Nucleus accumbens (tissue), 56 donors: ENCODE measurements at regions not wholly inside any gene's neighbourhood (a gene's known extent, or its start where the extent isn't known, plus 50 kb on each side); places are given as distances from the start of the nearest gene placed in this dataset.
"Not testable (repeated sequence)": the region's sequence is repeated elsewhere in the genome, so short reads cannot be mapped to it uniquely, and the experiment has no call there.

ENCODE experiments used
- DNase-seq, 56 donors: peaks; one replicate each; lab custom pipeline; 2025; lab: John Stamatoyannopoulos, UW

DNA sequence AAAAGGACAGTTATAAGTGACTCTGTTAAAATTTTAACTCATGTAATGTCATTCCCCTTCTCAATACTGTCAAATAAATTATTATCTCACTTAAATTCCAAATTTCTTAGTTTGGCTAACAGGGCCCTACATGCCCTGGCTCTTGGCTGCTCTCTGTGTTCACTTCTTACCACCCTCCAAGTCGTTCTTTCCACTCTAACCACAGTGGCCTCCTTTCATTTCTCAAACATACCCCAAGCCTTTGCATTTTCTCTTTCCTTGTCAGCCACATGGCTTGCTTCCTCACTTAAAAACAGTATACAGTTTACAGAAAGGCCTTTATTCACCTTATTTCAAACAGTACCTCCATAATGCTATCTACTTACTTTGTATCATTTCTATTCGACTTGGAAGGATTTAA is 737.1 kb upstream of the ZWINT start:
- DNase-seq: no peak

DNA sequence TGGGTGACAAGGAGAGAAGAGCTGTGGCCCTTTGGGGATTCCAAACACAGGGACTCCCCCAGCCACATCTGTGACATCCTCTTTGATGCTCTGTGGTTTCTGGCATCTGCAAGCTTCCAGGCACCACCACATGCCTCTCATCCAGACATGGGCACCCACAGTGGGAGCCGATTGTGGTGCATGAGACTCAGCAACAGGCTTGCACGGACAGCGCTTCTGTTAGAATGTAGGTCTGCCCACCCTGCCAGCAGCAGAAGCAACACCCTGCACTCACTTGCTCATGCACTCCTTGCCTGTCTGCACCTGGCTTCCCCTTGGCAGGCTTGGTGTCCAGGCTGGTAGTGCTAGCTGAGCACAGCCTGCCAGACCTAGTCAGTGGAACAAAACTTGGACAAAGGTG is 735.0 kb upstream of the ZWINT start:
- no peak for DNase-seq

DNA sequence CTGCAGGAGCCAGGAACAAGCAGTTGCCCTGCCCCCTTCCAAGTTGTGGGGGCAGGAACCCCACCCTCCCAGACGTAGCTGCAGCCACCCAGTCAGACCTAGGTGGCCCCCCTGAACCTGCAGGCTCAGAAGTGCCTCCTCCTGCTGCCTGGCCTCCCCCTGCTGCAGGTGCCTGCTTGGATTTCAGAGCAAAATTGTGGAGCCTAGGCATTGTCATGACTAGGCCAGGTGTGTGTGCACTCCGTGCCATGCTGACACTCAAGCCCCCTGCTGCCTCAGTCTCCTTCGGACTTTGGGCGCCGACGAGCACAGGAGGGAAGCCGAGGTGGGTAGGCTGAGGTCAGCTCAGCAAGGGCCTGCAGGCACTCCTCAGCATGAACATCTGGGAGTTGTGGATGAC is 733.9 kb upstream of the ZWINT start:
- DNase-seq: no peak

DNA sequence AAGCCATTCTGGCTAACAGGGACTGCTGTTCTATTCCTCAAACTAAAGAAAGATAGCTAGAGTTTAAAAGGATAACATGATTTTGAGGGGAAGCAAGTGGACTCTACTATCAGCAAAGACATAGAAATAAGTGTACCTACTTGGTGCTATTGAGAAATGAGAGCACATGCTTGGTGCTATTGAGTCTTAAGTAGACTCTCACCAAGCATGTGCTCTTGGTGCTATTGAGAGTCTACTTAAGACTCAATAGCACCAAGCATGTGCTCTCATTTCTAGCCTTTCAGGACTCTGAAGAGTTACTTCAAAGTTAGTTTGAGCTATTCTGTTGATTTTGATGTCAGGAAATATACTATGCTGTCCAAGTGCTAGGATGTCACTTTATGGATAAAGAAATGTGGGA is 733.0 kb upstream of the ZWINT start:
- DNase-seq: no peak

DNA sequence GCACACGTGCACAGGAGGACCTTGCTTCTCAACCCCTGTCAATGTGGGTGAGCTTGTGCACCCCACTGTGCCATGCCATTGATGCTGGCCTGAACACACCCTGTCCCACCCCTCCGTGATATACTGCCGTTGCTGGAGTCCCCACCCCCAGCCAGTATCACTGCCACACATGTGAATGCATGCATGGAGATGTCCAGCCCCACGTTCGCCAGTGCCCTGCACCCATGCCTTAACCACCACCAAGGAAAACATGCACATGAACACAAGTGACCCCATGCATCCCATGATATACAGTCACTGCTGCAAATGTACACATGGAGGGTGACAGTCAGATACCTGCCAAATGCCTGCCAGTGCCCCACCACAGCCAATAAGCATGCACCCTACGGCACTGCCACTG is 692.5 kb upstream of the ZWINT start:
- no peak for DNase-seq

DNA sequence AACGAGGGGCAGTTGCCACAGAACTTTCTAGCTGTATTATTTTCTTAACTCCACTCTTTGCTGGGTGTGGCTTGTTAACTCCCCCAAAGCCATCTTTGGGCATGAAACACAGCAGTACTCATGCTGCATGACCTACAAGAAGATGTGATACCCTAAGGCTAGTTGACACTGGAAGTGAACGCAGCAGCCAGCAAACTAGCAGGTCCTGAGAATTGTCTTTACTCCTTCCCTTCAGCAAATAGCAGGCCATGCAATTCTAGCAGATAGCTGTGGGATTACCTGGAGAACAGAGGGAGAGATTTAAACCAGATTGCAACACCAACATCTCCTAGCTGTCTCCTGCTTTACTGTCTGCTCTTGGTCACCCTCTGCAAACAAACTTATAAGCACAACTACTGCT is 688.0 kb upstream of the ZWINT start:
- DNase-seq: no peak

DNA sequence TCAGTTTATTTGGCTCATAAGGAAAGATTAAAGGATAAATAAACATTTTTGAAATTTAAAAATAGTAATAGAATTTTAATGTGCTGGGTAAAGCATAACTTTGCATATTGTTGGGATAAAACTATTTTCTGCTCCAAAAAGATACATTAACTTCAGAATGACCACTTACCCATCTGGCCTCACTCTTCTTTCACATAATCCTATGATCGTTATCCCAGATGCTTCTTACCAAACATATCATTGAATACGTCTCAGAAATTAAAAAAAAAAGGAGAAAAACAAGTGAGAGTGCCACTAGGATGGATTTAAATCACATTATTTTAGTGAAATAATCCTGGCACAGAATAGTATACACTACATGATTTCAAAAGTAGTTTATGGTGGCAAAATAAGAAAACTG is 677.5 kb upstream of the ZWINT start:
- no peak for DNase-seq

DNA sequence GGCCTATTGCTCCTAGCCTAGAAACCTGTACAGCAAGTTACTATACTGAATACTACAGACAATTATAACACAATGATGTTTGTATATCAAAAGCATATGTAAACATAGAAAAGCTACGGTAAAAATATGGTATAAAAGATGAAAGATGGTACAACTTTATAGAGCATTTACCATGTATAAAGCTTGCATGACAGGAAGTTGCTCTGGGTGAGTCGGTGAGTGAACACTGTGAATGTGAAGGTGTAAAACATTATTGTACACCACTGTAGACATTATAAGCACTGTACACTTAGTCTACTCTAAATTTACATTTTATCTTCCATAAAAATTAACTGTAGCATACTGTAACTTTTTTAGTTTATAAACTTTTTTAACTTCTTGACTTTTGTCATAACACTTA is 674.3 kb upstream of the ZWINT start:
- DNase-seq: no peak

DNA sequence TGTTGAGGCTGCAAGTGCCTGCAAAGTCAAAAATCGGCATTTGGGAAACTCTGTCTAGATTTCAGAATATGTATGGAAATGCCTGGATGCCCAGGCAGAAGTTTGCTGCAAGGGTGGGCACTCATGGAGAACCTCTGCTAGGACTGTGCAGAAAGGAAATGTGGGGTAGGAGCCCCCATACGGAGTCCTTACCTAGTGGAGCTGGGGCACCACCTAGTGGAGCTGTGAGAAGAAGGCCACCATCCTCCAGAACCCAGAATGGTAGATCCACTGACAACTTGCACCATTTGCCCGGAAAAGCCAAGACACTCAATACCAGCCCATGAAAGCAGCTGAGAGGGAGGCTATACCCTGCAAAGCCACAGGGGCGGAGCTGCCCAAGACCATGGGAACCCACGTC is 671.2 kb upstream of the ZWINT start:
- DNase-seq: not testable (repeated sequence)

DNA sequence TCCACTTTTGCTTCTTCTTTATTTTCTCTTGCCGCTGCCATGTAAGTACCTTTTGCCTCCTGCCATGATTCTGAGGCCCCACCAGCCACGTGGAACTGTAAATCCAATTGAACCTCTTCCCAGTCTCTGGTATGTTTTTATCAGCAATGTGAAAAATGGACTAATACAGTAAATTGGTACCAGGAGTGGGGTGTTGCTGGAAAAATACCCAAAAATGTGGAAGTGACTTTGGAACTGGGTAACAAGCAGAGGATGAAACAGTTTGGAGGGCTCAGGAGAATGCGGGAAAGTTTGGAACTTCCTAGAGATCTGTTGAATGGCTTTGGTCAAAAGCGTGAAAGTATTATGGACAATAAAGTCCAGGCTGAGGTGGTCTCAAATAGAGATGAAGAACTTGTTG is 670.3 kb upstream of the ZWINT start:
- no peak for DNase-seq

DNA sequence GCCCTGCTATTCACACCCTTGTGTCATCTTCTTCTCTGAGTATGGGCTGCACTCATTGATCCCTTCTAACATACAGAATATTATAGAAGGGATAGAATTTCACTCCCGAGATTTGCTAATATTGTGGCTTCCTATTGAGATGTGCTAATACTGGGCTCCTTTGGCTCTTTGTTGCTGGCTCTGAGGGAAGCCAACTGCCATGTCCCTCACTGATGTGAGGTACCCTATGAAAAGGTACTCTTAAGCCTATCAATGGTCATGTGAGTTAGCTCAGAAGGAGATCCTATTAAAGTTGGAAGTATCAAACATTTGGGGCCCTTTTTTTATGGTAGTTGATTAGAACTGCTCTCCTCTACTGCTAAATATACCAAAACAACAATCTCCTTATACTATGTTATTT is 665.2 kb upstream of the ZWINT start:
- no peak for DNase-seq

DNA sequence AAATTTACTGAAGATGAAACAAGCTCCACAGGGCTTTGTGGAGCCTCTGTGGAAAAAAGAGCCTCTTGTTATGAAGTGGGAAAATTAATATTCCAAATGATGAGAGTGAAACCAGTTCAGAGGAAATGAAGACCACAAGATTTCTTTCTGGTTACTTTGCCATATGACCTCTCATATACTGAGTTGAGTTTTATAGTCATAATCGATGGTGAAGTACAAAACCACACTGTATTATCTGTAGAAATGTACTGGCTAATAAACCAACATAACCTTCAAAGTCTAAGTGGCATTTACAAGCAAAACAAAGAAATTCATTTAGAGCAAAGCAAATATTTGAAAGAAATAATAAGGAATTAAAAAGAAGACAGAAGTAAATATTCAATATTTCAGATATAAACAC is 662.6 kb upstream of the ZWINT start:
- no peak for DNase-seq

DNA sequence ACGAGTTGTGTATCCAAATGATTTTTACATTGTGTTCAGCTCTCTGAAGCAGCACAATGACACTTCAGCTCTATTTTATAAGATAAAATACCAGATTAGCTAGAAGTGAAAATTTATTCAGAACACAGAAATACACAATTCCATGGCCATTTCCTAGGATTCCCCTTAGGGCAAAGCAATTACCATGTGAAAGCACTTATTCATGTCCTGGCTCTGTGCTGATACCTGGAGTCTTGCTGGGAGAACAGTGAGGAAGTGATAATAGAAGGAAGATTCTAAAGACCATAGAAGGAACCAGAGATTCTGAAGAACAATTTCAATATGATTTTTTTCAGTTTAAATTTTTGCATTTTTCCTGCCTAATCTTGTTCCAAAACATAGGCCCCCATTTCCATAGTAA is 657.4 kb upstream of the ZWINT start:
- no peak for DNase-seq

DNA sequence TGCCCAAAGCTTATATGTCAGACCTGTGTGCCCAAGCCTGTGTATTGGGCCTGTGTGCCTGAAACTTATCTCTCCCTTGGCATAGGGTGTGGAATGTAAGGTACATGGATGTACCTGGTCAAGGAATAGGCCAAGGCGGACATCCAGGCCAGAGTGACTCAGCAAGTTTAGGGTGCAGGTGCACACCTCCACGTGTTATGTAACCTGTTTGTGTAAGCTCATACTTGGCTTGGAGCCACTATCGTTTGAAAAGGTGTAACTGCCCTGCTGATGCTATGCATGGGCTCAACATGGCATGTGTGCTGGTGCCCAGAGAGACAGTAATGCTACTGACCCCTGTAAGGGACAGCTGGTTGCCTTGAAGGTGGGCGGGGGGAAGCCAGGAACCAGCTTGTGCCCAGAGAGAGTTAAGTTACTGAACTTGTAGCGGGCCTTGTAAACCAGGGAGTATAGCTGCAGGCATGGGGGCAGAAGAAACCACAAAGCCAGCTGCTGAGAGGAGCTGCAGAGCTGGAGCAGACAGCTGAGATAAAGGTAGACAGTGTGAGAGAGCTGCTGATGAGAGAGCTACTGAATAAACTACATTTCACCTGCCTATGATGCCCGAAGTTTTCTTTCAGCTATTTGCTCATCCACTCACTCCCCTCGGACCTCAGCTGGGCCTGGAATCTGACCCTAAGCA is 656.4 kb upstream of the ZWINT start:
- DNase-seq: no peak

DNA sequence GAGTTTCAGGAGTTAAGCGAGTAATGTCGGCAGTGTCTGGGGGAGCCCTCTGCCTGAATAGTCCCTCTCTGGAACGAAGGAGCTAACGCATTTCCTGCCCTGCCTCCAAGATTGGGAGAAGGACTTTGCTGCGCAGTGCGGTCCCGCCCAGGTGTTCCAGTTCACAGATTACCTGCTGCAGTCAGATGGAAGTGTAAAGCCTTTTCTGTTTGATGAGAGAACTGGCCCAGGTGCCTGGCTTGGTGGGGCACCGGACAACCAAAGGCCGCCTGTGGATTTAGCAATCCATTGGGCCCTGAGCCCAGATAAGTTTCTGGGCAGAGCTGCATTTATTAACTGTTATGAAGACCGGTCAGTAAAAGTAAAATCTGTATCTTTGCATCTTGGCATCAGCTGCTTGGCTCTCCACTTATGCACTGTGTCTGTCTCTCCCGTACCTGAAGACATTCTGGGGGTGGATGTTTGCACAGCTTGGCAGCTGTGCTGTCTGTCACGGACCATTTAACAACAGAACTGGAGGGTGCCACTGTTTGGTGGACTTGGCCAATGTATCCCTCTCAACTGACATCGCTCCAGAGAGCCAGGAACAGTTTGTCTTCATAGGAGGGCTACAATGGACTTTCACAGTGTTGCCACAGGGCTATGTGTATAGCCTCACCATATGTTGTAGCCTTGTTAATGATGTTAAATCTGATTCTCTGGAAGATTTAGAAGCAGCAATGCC is 654.7 kb upstream of the ZWINT start:
- DNase-seq: peak in 1 of 56 donors; percentile 1

DNA sequence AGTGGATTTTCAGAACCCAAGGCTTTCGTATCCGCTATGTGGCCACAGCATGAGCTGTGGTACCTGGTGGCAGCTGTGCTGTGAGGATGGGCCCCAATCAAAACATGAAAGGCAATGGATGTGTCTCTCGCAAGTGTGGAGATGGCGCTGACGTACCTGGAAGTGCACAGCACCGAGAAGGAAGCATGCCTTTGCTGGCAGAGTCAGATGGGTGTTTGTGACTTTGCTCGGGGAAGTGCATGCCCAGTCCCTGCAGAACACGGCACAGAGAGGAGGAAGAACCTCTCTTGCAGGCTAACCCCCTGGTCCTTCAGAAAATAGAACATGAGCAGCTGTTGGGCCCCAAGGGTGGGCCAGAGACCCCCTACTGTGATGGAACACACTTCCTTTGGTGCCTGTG is 654.1 kb upstream of the ZWINT start:
- no peak for DNase-seq

DNA sequence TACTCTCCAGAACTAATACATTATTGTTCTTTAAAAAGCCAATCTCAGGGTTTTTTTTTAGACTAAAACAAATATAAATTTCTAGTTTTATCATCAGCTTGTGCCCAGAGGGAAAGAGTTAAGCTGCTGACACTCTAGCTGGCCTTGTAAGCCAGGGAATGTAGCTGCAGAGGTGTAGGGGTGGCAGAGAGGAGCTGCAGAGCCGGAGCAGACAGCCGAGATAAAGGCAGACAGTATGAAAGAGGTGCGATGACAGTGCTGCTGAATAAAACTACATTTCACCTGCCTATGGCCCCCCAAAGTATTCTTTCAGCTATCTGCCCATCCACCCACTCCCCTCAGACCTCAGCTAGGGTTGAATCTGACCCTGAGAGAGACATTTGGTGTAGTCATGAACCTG is 653.7 kb upstream of the ZWINT start:
- no peak for DNase-seq

DNA sequence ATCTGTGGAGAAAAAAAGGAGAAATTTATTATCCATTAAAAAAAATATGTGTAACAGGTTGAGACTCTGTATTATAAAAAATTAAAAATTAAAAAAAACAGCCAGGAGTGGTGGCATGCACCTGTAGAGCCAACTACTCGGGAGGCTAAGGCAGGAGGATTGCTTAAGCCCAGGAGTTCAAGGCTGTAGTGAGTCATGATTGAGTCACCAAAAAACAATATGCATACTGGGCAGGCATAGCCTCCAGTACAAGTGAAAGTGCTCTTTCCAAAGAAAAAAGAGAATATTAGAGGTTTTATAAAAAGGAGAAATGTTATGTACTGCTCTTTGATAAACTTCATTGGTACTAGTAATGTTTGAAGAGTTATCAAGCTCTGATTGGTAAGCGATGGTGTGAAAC is 647.1 kb upstream of the ZWINT start:
- no peak for DNase-seq

DNA sequence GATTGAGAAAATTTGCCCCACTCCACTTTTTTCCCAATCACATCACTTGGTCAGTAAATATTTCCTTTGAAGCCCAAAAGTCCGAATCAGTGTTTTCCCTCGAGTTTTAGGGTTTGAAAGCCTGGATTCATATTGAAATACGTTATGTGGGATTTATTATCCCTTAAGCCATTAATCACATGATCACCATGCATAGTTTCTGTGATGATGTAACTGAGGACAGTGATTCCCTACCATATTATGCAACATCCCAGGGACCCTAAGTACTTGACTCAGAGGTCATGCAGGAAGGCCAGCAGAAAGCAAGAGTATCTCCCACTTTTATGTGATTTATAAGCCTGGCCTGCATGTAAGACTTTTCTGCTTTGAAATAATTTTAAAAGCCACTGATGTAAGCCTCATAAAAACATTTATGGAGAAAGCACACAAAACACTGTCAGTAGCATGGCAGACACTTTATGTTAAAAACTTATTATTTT is 630.6 kb upstream of the ZWINT start:
- DNase-seq: no peak

DNA sequence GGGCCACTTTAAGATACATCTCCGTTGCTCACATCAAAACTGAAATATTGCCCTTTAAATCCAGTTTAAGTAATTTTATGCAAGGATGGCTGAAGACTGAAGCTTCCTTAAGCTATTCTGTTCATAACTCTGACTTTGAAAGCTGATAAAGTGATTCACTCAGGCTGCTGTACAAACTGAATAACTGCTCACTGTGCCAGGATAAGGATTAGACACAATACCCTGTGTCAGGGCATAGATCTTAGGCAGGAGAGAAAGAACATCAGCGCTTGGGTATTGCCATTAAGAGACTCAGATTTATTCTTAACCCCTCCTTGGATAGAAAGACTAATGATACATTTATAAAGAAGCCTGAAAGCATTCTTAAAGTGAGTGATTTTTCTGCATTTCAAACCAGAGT is 614.5 kb upstream of the ZWINT start:
- no peak for DNase-seq

DNA sequence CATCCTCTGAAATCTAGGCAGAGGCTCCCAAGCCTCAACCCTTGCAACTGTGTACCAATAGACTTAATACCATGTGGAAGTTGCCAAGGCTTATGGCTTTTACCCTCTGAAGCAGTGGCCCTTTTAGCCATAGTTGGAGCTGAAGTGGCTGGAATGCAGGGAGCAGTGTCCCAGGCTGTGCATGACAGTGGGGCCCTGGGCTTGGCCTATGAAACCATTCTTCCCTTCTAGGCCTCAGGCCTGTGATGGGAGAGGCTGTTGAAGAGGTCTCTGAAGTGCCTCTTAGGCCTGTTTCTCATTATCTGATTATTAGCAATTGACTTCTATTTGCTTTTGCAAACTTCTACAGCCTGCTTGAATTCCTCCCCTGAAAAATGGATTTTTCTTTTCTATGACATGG is 612.7 kb upstream of the ZWINT start:
- no peak for DNase-seq

DNA sequence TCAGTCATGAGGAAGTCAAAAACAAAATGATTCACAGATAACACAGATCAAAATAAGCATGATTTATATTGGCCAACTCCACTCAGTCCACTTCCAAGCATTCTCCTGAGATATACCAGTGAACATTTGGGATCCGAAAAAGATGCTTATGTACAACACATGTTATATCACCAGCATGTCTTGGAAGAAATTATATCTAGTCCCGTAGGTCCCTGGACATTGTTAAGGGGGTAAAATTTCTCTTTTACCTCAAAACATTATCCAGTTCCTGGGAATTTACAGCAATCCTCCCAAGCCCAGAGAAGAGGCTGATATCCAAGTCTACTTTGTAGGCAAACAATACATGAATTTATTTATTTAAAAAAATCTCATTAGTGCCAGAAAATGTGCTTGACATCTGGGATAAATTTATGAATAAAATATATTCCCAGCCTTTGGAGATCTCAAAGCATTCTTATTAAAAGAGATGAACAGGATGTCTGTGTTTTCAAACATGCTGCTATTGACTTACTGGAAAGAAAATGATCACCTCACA is 582.2 kb upstream of the ZWINT start:
- DNase-seq: no peak
